ENCODE measurements at regions not wholly inside any gene's neighbourhood (a gene's known extent, or its start where the extent isn't known, plus 50 kb on each side); places are given as distances from the start of the nearest gene placed in this dataset.

- H2AFZ ChIP-seq (ENCODE audit: low read length): no peak overlapping the region
- ATAC-seq (no peak), FAIRE-seq (no peak), DNase-seq (ENCODE audit: low spot score) (no peak)
- no peak overlapping the region for H3K4me3 ChIP-seq (replicated peaks in 1 of 3; ENCODE audit: insufficient read depth in 1 of 3, low read depth in 2 of 3, low read length in 3 of 3)
- H4K20me1 ChIP-seq (ENCODE audit: insufficient read depth, low read length): no peaks in the 10 kb centered on the region
- H3K27ac ChIP-seq (ENCODE audit: extremely low read length, insufficient read depth, low read length): no peak overlapping the region
- ChIA-PET POLR2A (no interaction called here), CTCF (ENCODE audit: low intra/inter-chr PET ratio, low total read pairs) (no interaction called here)
- intact Hi-C loops (cut with micrococcal nuclease; ENCODE audit: unreplicated experiment): no loop called here
- no peaks in the 10 kb centered on the region for H3K27me3 ChIP-seq (ENCODE audit: control insufficient read depth in 1 of 2, insufficient read depth in 2 of 2, low read length in 2 of 2)
- H3K79me2 ChIP-seq (ENCODE audit: insufficient read depth, low read length): no peaks in the 10 kb centered on the region
- WGBS (ENCODE audit: low lambda C conversion rate): 1% methylated on average over 3 of the region's 3 CpGs
- peaks cover 68% of the 10 kb centered on the region for H3K9me3 ChIP-seq (ENCODE audit: low read length)
- no peaks in the 10 kb centered on the region for H3K4me1 ChIP-seq (ENCODE audit: insufficient read depth, low read length)
- in situ Hi-C loops (cut with HindIII; ENCODE audit: extremely low pct_ligation_motif_present, low pct_unique_long_range_greater_than_20kb): no loop called here
- no peak overlapping the region for H3K9ac ChIP-seq (ENCODE audit: insufficient read depth, low read depth, low read length)
- BruUV-seq (replicated peaks): no TSS peak
- H3K4me2 ChIP-seq (ENCODE audit: low read depth, low read length): no peak overlapping the region
- no peaks in the 10 kb centered on the region for H3K36me3 ChIP-seq (replicated peaks in 1 of 2; ENCODE audit: control insufficient read depth in 1 of 2, insufficient read depth in 2 of 2, low read length in 2 of 2)
- TF ChIP-seq NFKB2 (CRISPR knock-in tag; IDR thresholded peaks at IDR 0.05; ENCODE audit: borderline replicate concordance) (no peak), HNF4A (CRISPR knock-in tag; IDR thresholded peaks at IDR 0.05) (no peak), KMT2B (CRISPR knock-in tag; IDR thresholded peaks at IDR 0.05) (no peak), ATF3 (CRISPR knock-in tag; IDR thresholded peaks at IDR 0.05) (no peak), AHR (CRISPR knock-in tag; IDR thresholded peaks at IDR 0.05) (no peak), EEA1 (CRISPR knock-in tag; IDR thresholded peaks at IDR 0.05; ENCODE audit: borderline replicate concordance) (no peak), ESRRA (CRISPR knock-in tag; IDR thresholded peaks at IDR 0.05; ENCODE audit: low read depth) (no peak), TBP (CRISPR knock-in tag; IDR thresholded peaks at IDR 0.05) (no peak), ZBTB4 (CRISPR knock-in tag; IDR thresholded peaks at IDR 0.05; ENCODE audit: borderline replicate concordance) (no peak), HNF1A (IDR thresholded peaks at IDR 0.05; ENCODE audit: low read depth) (no peak), HNF1A (CRISPR knock-in tag; IDR thresholded peaks at IDR 0.05; ENCODE audit: borderline replicate concordance) (no peak), AFF4 (CRISPR knock-in tag; IDR thresholded peaks at IDR 0.05) (no peak), ZNF264 (CRISPR knock-in tag; IDR thresholded peaks at IDR 0.05) (no peak), RXRB (CRISPR knock-in tag; IDR thresholded peaks at IDR 0.05; ENCODE audit: borderline replicate concordance) (no peak), YY1 (IDR thresholded peaks at IDR 0.05; ENCODE audit: insufficient read depth, insufficient replicate concordance, low read depth, low read length) (no peak)
Measured at GRCh38 chr16:26267641-26268040, 575.9 kb downstream of the HS3ST4 start.

Measured in HepG2 (cell line).